HEK293T (cell line): ENCODE measurements at regions not wholly inside any gene's neighbourhood (a gene's known extent, or its start where the extent isn't known, plus 50 kb on each side); places are given as distances from the start of the nearest gene placed in this dataset.

Source experiments
- CTCF ChIA-PET: fragments of 350-600 bp; formaldehyde crosslinking; extraction: SDS; loops from one replicate; lab custom pipeline; 2021; ENCODE audit warnings: antibody characterized with exemption, inconsistent platforms; lab: Yijun Ruan, JAX
- POLR2A ChIA-PET: fragments of 350-600 bp; formaldehyde crosslinking; extraction: SDS; loops from one replicate; lab custom pipeline; 2020; ENCODE audit warnings: antibody characterized with exemption, inconsistent platforms; lab: Yijun Ruan, JAX
- DNase-seq: peaks from one replicate; pipeline ENCODE4 v3.0.0; 2012; ENCODE audit warnings: mixed read lengths; ENCODE audit errors: extremely low spot score
- ARNT ChIP-seq: fragments of 450-650 bp; IDR thresholded peaks from 2 replicates; pipeline ENCODE4 v1.6.1; 2017; ENCODE audit warnings: mild to moderate bottlenecking
- BHLHE40 ChIP-seq: fragments of 450-650 bp; IDR thresholded peaks from 2 replicates; pipeline ENCODE4 v1.6.1; 2016; ENCODE audit warnings: mild to moderate bottlenecking, moderate library complexity, borderline replicate concordance
- CTBP1 ChIP-seq: fragments of 450-650 bp; IDR thresholded peaks from 2 replicates; pipeline ENCODE4 v1.6.1; 2016; ENCODE audit warnings: borderline replicate concordance
- ELF4 ChIP-seq: fragments of 450-650 bp; IDR thresholded peaks from 2 replicates; pipeline ENCODE4 v1.6.1; 2017; ENCODE audit warnings: antibody characterized with exemption
- FOXA1 ChIP-seq: fragments of 450-650 bp; IDR thresholded peaks from 2 replicates; pipeline ENCODE4 v1.6.1; 2016; ENCODE audit warnings: mild to moderate bottlenecking
- FOXK2 ChIP-seq: fragments of 450-650 bp; IDR thresholded peaks from 2 replicates; pipeline ENCODE4 v1.6.1; 2016; ENCODE audit warnings: mild to moderate bottlenecking
- FOXM1 ChIP-seq: fragments of 450-650 bp; IDR thresholded peaks from 2 replicates; pipeline ENCODE4 v1.6.1; 2017; ENCODE audit warnings: mild to moderate bottlenecking, borderline replicate concordance
- HDGF ChIP-seq: fragments of 450-650 bp; IDR thresholded peaks from 2 replicates; pipeline ENCODE4 v1.6.1; 2017; ENCODE audit warnings: antibody characterized with exemption, borderline replicate concordance
- L3MBTL2 ChIP-seq: fragments of 450-650 bp; conservative IDR thresholded peaks from 2 replicates; pipeline ENCODE4 v1.6.1; 2016; ENCODE audit warnings: mild to moderate bottlenecking
- LEF1 ChIP-seq: fragments of 450-650 bp; IDR thresholded peaks from 2 replicates; pipeline ENCODE4 v1.6.1; 2017; ENCODE audit warnings: mild to moderate bottlenecking, borderline replicate concordance
- NFRKB ChIP-seq: fragments of 450-650 bp; IDR thresholded peaks from 2 replicates; pipeline ENCODE4 v1.6.1; 2016; ENCODE audit warnings: mild to moderate bottlenecking, moderate library complexity
- SP1 ChIP-seq: fragments of 450-650 bp; IDR thresholded peaks from 2 replicates; pipeline ENCODE4 v1.6.1; 2017
- SUZ12 ChIP-seq: fragments of 450-650 bp; IDR thresholded peaks from 2 replicates; pipeline ENCODE4 v1.6.1; 2016; ENCODE audit warnings: mild to moderate bottlenecking
- TARDBP ChIP-seq: fragments of 450-650 bp; IDR thresholded peaks from 2 replicates; pipeline ENCODE4 v1.6.1; 2016
- ZNF384 ChIP-seq: fragments of 450-650 bp; IDR thresholded peaks from 2 replicates; pipeline ENCODE4 v1.6.1; 2016
- TF ChIP-seq, protein P1 (sequence below): fragments of 450-650 bp; IDR thresholded peaks from 2 replicates; pipeline ENCODE4 v1.6.1; 2016

DNA sequence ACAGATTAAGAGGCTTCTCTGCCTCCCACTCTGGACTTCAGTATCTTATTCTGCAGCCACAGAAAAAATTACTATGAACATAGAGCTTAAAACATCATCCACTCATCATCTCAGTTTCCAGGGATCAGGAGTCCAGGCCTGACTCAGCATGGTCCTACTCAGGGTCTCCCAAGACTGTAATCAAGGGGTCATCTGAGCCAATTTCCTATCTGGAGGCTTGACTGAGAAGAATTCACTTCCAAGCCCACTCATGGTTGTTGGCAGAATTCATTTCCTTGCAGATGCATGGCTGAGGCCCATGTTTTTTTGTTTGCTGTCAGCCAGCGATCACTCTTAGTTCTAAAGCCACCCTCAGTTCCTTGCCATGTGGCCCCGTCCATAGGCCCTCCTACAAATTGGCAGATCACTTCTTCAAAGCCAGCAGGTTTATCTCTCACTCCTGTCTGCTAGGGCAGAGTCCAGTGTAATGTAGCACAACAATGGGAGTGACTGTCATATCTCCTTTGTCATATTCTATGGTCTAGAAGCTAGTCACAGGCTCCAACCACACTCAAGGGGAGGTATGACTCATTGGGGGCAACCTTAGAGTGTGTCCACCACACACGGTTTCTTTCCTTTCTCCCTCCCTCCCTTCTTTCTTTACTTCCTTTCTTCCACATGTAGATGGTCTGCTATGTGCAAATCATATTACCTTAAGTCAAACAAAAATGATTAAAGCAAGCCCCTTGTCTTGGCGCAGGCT is 251.6 kb downstream of the QDPR start:
- TF ChIP-seq L3MBTL2 (no peak), FOXM1 (no peak), BHLHE40 (no peak), TARDBP (no peak)
- CTCF ChIA-PET: no interaction called here
- POLR2A ChIA-PET: no interaction called here
- DNase-seq: no peak

DNA sequence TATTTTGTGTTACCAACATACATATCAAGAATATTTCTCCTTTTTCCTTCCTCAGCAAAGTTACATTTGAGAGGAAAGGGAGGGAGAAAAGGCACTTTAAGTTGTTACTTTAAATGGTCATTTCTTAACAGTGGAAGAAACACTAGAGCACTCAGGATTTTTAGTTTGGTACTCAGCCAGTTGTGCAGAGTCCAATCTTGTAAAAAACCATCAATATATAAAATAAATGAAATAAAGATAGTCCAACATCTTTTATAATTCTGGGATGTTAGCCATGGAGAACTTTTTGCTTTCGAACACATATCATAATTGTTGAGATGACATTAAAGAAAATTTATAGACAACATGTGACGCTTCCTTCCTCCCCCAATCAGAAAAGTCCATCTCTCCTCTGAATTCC is 253.8 kb downstream of the QDPR start:
- POLR2A ChIA-PET: no interaction called here
- CTCF ChIA-PET: no interaction called here
- TF ChIP-seq TARDBP (no peak), HDGF (no peak), ELF4 (no peak), FOXM1 (no peak), ARNT (no peak), L3MBTL2 (no peak), CTBP1 (no peak), BHLHE40 (no peak), FOXK2 (no peak), ZNF384 (no peak), NFRKB (no peak), FOXA1 (no peak), SUZ12 (no peak)
- TF ChIP-seq, protein P1, sequence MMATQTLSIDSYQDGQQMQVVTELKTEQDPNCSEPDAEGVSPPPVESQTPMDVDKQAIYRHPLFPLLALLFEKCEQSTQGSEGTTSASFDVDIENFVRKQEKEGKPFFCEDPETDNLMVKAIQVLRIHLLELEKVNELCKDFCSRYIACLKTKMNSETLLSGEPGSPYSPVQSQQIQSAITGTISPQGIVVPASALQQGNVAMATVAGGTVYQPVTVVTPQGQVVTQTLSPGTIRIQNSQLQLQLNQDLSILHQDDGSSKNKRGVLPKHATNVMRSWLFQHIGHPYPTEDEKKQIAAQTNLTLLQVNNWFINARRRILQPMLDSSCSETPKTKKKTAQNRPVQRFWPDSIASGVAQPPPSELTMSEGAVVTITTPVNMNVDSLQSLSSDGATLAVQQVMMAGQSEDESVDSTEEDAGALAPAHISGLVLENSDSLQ: no peak
- DNase-seq: no peak

DNA sequence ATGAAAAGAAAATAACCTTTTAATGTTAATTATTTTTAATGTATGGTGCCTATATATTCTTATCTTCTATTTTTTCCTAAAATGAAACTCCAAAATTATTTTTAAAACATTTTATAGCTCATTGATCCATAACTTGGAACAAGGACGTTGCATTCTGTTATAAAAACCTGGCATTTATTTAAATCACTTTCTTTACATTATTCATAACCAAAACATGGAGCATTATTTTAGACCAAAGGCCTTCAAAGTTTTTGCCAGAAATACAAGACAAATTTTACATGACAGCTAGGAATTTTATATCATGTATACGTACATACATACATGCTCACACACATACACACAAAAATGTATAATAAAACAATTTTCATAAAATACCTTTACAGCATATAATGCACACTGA is 259.8 kb downstream of the QDPR start:
- DNase-seq: no peak
- TF ChIP-seq SP1 (no peak), ZNF384 (no peak), SUZ12 (no peak), BHLHE40 (no peak), FOXM1 (no peak), TARDBP (no peak), FOXK2 (no peak), ELF4 (no peak), LEF1 (no peak), FOXA1 (no peak), CTBP1 (no peak), HDGF (no peak), NFRKB (no peak), ARNT (no peak), L3MBTL2 (no peak)
- TF ChIP-seq, protein P1: no peak
- ChIA-PET CTCF (no interaction called here), POLR2A (no interaction called here)

DNA sequence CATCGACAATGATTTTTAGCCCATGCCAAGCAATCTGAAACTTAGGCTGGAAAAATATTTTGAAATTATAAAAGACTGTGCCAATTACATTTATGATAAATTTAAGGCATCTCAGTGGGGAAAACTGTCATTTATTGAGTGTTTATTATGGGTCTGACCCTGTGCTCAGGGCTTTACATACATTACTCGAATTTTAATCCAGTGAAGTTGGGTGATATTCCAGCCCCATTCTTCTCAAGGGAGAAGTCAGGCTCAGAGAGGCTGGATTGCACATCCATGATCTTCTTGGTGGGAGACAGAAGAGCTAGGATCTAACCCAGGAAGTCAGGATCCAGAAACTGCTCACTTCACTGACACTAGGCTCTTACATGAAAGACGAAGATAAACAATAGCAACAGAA is 260.8 kb downstream of the QDPR start:
- CTCF ChIA-PET: no interaction called here
- TF ChIP-seq ARNT (no peak), CTBP1 (no peak), SUZ12 (no peak), NFRKB (no peak), BHLHE40 (no peak), SP1 (no peak), FOXK2 (no peak), HDGF (no peak), LEF1 (no peak), ZNF384 (no peak), L3MBTL2 (no peak)
- TF ChIP-seq, protein P1: no peak
- POLR2A ChIA-PET: no interaction called here
- no peak for DNase-seq

DNA sequence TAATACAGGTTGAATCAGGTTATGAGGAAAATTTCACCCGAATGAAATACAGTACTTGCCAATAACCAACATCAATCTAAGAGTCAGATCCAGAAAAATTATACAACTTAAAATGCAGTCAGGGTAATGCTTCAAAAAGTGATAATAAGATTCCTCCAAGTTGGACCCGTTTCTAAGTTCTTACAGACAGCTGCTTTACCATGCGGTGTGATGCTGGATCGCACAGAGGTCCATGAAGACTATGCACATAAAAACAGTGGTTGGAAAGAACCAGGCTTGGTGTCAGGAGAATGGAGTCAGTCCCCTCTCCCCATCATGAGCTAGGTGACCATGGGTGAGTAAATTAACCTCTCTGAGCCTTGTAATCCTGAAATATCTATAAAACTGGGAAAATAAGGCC is 261.3 kb downstream of the QDPR start:
- POLR2A ChIA-PET: no interaction called here

DNA sequence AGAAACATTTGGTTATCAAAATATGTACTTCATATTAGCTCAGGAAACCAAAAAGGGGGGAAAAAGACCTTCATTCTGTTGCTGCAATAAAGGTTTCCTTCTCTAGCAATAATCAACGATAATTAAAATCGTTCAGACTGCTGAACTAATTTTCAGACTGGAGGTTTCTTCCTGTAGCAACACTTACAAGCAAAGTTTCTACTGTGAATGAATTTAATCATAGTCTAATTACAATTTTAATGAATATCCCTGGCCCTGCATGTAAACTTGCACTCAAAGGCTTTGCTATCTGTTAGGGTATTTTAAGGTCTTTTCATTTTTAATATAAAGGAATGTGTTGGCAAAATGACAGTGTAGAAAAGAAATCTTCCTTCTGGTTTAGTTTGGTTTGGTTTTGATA is 265.2 kb downstream of the QDPR start:
- CTCF ChIA-PET: interaction anchor here (0.6 kb wide), 1 partner anchor 455 kb away, joined by 3 read pairs; no protein-coding TSS in a partner anchor

More for the DNA sequence above, 261.3 kb downstream of the QDPR start:
- CTCF ChIA-PET: no interaction called here
- no peak for DNase-seq
- TF ChIP-seq LEF1 (no peak), NFRKB (no peak), BHLHE40 (no peak), TARDBP (no peak), SUZ12 (no peak), ELF4 (no peak), FOXK2 (no peak), FOXM1 (no peak), CTBP1 (no peak), L3MBTL2 (no peak), HDGF (no peak)

More for the DNA sequence above, 265.2 kb downstream of the QDPR start:
- no peak for DNase-seq
- POLR2A ChIA-PET: no interaction called here
- TF ChIP-seq ZNF384 (no peak), TARDBP (no peak), L3MBTL2 (no peak), NFRKB (no peak), LEF1 (no peak), BHLHE40 (no peak), ELF4 (no peak), FOXK2 (no peak), ARNT (no peak), CTBP1 (no peak), SUZ12 (no peak), FOXM1 (no peak), FOXA1 (no peak), HDGF (no peak), SP1 (no peak)
- TF ChIP-seq, protein P1: no peak
